ENCODE measurements at regions not wholly inside any gene's neighbourhood (a gene's known extent, or its start where the extent isn't known, plus 50 kb on each side); places are given as distances from the start of the nearest gene placed in this dataset.

DNA sequence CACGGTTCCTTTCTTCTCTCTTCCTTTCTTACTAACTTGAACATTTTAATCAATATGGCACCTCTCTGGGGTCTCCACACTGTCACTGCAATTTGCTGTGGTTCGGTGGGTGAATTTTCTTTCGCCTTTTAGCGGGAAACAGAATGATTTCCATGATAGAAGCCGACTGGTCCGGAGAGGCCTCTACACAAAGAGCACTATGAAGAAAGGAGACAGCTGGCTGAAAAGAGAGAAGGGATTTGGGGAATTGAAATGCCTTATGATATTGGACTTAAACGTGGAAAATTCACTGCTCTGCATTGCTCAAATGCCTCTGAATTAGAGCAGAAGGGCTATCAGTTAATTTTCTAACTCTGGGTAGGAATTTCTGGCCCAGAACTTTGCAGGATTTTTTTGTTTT lies 55.9 kb downstream of the KCNA5 start:
- Histone ChIP-seq H3K27ac (ENCODE audit: low read depth) (no peak overlapping the region), H3K4me3 (no peak overlapping the region)
- no peak for TF ChIP-seq POLR2AphosphoS5 (IDR thresholded peaks at IDR 0.05; ENCODE audit: low read depth)
- TF ChIP-seq, protein P1, sequence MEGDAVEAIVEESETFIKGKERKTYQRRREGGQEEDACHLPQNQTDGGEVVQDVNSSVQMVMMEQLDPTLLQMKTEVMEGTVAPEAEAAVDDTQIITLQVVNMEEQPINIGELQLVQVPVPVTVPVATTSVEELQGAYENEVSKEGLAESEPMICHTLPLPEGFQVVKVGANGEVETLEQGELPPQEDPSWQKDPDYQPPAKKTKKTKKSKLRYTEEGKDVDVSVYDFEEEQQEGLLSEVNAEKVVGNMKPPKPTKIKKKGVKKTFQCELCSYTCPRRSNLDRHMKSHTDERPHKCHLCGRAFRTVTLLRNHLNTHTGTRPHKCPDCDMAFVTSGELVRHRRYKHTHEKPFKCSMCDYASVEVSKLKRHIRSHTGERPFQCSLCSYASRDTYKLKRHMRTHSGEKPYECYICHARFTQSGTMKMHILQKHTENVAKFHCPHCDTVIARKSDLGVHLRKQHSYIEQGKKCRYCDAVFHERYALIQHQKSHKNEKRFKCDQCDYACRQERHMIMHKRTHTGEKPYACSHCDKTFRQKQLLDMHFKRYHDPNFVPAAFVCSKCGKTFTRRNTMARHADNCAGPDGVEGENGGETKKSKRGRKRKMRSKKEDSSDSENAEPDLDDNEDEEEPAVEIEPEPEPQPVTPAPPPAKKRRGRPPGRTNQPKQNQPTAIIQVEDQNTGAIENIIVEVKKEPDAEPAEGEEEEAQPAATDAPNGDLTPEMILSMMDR (conservative IDR thresholded peaks at IDR 0.05; ENCODE audit: low read depth in 2 of 2): no peak
- TF ChIP-seq EZH2phosphoT487 (IDR thresholded peaks at IDR 0.05; ENCODE audit: unreplicated experiment): no peak
- TF ChIP-seq JUNB (IDR thresholded peaks at IDR 0.05; ENCODE audit: unreplicated experiment): no peak
- no peak for TF ChIP-seq ZNF331 (CRISPR knock-in tag; IDR thresholded peaks at IDR 0.05; ENCODE audit: low read depth)
- TF ChIP-seq STAT1 (IDR thresholded peaks at IDR 0.05; ENCODE audit: unreplicated experiment): no peak
- TF ChIP-seq, protein P2, sequence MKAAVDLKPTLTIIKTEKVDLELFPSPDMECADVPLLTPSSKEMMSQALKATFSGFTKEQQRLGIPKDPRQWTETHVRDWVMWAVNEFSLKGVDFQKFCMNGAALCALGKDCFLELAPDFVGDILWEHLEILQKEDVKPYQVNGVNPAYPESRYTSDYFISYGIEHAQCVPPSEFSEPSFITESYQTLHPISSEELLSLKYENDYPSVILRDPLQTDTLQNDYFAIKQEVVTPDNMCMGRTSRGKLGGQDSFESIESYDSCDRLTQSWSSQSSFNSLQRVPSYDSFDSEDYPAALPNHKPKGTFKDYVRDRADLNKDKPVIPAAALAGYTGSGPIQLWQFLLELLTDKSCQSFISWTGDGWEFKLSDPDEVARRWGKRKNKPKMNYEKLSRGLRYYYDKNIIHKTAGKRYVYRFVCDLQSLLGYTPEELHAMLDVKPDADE (IDR thresholded peaks at IDR 0.05): no peak
- TF ChIP-seq ZNF114 (CRISPR knock-in tag; IDR thresholded peaks at IDR 0.05): no peak
- TF ChIP-seq, protein P3, sequence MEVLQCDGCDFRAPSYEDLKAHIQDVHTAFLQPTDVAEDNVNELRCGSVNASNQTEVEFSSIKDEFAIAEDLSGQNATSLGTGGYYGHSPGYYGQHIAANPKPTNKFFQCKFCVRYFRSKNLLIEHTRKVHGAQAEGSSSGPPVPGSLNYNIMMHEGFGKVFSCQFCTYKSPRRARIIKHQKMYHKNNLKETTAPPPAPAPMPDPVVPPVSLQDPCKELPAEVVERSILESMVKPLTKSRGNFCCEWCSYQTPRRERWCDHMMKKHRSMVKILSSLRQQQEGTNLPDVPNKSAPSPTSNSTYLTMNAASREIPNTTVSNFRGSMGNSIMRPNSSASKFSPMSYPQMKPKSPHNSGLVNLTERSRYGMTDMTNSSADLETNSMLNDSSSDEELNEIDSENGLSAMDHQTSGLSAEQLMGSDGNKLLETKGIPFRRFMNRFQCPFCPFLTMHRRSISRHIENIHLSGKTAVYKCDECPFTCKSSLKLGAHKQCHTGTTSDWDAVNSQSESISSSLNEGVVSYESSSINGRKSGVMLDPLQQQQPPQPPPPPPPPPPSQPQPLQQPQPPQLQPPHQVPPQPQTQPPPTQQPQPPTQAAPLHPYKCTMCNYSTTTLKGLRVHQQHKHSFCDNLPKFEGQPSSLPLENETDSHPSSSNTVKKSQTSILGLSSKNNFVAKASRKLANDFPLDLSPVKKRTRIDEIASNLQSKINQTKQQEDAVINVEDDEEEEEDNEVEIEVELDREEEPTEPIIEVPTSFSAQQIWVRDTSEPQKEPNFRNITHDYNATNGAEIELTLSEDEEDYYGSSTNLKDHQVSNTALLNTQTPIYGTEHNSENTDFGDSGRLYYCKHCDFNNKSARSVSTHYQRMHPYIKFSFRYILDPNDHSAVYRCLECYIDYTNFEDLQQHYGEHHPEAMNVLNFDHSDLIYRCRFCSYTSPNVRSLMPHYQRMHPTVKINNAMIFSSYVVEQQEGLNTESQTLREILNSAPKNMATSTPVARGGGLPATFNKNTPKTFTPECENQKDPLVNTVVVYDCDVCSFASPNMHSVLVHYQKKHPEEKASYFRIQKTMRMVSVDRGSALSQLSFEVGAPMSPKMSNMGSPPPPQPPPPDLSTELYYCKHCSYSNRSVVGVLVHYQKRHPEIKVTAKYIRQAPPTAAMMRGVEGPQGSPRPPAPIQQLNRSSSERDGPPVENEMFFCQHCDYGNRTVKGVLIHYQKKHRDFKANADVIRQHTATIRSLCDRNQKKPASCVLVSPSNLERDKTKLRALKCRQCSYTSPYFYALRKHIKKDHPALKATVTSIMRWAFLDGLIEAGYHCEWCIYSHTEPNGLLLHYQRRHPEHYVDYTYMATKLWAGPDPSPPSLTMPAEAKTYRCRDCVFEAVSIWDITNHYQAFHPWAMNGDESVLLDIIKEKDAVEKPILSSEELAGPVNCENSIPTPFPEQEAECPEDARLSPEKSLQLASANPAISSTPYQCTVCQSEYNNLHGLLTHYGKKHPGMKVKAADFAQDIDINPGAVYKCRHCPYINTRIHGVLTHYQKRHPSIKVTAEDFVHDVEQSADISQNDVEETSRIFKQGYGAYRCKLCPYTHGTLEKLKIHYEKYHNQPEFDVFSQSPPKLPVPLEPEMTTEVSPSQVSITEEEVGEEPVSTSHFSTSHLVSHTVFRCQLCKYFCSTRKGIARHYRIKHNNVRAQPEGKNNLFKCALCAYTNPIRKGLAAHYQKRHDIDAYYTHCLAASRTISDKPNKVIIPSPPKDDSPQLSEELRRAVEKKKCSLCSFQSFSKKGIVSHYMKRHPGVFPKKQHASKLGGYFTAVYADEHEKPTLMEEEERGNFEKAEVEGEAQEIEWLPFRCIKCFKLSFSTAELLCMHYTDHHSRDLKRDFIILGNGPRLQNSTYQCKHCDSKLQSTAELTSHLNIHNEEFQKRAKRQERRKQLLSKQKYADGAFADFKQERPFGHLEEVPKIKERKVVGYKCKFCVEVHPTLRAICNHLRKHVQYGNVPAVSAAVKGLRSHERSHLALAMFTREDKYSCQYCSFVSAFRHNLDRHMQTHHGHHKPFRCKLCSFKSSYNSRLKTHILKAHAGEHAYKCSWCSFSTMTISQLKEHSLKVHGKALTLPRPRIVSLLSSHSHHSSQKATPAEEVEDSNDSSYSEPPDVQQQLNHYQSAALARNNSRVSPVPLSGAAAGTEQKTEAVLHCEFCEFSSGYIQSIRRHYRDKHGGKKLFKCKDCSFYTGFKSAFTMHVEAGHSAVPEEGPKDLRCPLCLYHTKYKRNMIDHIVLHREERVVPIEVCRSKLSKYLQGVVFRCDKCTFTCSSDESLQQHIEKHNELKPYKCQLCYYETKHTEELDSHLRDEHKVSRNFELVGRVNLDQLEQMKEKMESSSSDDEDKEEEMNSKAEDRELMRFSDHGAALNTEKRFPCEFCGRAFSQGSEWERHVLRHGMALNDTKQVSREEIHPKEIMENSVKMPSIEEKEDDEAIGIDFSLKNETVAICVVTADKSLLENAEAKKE (CRISPR knock-in tag; IDR thresholded peaks at IDR 0.05): no peak
- TF ChIP-seq, protein P4, sequence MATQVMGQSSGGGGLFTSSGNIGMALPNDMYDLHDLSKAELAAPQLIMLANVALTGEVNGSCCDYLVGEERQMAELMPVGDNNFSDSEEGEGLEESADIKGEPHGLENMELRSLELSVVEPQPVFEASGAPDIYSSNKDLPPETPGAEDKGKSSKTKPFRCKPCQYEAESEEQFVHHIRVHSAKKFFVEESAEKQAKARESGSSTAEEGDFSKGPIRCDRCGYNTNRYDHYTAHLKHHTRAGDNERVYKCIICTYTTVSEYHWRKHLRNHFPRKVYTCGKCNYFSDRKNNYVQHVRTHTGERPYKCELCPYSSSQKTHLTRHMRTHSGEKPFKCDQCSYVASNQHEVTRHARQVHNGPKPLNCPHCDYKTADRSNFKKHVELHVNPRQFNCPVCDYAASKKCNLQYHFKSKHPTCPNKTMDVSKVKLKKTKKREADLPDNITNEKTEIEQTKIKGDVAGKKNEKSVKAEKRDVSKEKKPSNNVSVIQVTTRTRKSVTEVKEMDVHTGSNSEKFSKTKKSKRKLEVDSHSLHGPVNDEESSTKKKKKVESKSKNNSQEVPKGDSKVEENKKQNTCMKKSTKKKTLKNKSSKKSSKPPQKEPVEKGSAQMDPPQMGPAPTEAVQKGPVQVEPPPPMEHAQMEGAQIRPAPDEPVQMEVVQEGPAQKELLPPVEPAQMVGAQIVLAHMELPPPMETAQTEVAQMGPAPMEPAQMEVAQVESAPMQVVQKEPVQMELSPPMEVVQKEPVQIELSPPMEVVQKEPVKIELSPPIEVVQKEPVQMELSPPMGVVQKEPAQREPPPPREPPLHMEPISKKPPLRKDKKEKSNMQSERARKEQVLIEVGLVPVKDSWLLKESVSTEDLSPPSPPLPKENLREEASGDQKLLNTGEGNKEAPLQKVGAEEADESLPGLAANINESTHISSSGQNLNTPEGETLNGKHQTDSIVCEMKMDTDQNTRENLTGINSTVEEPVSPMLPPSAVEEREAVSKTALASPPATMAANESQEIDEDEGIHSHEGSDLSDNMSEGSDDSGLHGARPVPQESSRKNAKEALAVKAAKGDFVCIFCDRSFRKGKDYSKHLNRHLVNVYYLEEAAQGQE (IDR thresholded peaks at IDR 0.05; ENCODE audit: unreplicated experiment): no peak
- no peak for TF ChIP-seq CREB1 (CRISPR knock-in tag; IDR thresholded peaks at IDR 0.05; ENCODE audit: low read depth)
- TF ChIP-seq EZH2 (IDR thresholded peaks at IDR 0.05; ENCODE audit: low read depth, unreplicated experiment): no peak
- TF ChIP-seq NANOG (IDR thresholded peaks at IDR 0.05; ENCODE audit: borderline replicate concordance): no peak

More for the DNA sequence above, 55.9 kb downstream of the KCNA5 start:
- Histone ChIP-seq H3K27me3 (ENCODE audit: insufficient read depth) (no peaks in the 10 kb centered on the region), H3K4me1 (ENCODE audit: insufficient read depth) (no peaks in the 10 kb centered on the region), H3K4me2 (no peak overlapping the region), H2AFZ (peak overlapping the region; percentile 88), H4K20me1 (replicated peaks; ENCODE audit: insufficient read depth) (no peaks in the 10 kb centered on the region), H3K79me2 (replicated peaks; ENCODE audit: insufficient read depth) (no peaks in the 10 kb centered on the region), H3K9me2 (ENCODE audit: insufficient read depth) (no peaks in the 10 kb centered on the region), H3F3A (replicated peaks; ENCODE audit: low read depth) (no peaks in the 10 kb centered on the region), H3K36me3 (ENCODE audit: insufficient read depth) (no peaks in the 10 kb centered on the region)
- Mint-ChIP-seq H3K9me3 (no peaks in the 10 kb centered on the region), H3K36me3 (ENCODE audit: low read depth) (no peaks in the 10 kb centered on the region), H3K27me3 (ENCODE audit: insufficient read depth, low read depth, poor library complexity) (peaks cover 7% of the 10 kb centered on the region), H3K4me3 (no peak overlapping the region; the same call in 2 of the 3 replicates), H3K27ac (no peak overlapping the region), H3K4me1 (no peaks in the 10 kb centered on the region; the same call in 2 of the 3 replicates)
- no peak for ATAC-seq
- DNase-seq (ENCODE audit: low spot score): no peak
